A673 (cell line): ENCODE measurements at regions not wholly inside any gene's neighbourhood (a gene's known extent, or its start where the extent isn't known, plus 50 kb on each side); places are given as distances from the start of the nearest gene placed in this dataset.

ENCODE experiments used
- BruUV-seq: library from RNA; stranded (reverse); fragments of 400-500 nt; replicated peaks from 2 replicates; lab custom pipeline; 2021; lab: Mats Ljungman, UMichigan
- CTCF ChIA-PET: fragments of 300-600 bp; sonication (Branson Sonifier 250); formaldehyde crosslinking; loops from one replicate; lab custom pipeline; 2022; ENCODE audit warnings: antibody characterized with exemption; lab: Charles Lee
- POLR2A ChIA-PET: fragments of 300-600 bp; sonication (Branson Sonifier 250); formaldehyde crosslinking; loops from one replicate; lab custom pipeline; 2022; ENCODE audit warnings: antibody characterized with exemption; ENCODE audit not compliant: low non-redundant PET; lab: Charles Lee
- DNase-seq: peaks from one replicate; pipeline ENCODE4 v3.0.0-alpha.2; 2015; ENCODE audit warnings: low spot score
- H3K27ac ChIP-seq: fragments of 200-600 bp; sonication (generic); 2 replicates; pipeline ENCODE4 v1.5.1; 2016; ENCODE audit warnings: mixed run types, low read depth, mild to moderate bottlenecking, mixed read lengths, antibody characterized with exemption, low read length; ENCODE audit not compliant: poor library complexity, severe bottlenecking
- H3K27me3 ChIP-seq: fragments of 200-600 bp; sonication (generic); replicated peaks from 2 replicates; pipeline ENCODE4 v1.6.1; 2017; ENCODE audit warnings: mixed run types, low read depth, mild to moderate bottlenecking, mixed read lengths, antibody characterized with exemption, low read length; ENCODE audit not compliant: insufficient read depth, poor library complexity
- H3K36me3 ChIP-seq: fragments of 200-600 bp; sonication (generic); 2 replicates; pipeline ENCODE4 v1.6.1; 2016; ENCODE audit warnings: mixed run types, mild to moderate bottlenecking, mixed read lengths, antibody characterized with exemption, low read length; ENCODE audit not compliant: insufficient read depth, poor library complexity, severe bottlenecking
- H3K4me1 ChIP-seq: fragments of 200-600 bp; sonication (generic); 2 replicates; pipeline ENCODE4 v1.6.1; 2017; ENCODE audit warnings: mixed run types, mild to moderate bottlenecking, mixed read lengths, antibody characterized with exemption, low read length; ENCODE audit not compliant: insufficient read depth, poor library complexity, severe bottlenecking
- H3K4me3 ChIP-seq: fragments of 200-600 bp; sonication (generic); 2 replicates; pipeline ENCODE4 v1.5.1; 2016; ENCODE audit warnings: low read depth, mixed run types, mild to moderate bottlenecking, mixed read lengths, low read length; ENCODE audit not compliant: poor library complexity, severe bottlenecking
- H3K9me3 ChIP-seq: fragments of 200-600 bp; sonication (generic); 2 replicates; pipeline ENCODE4 v1.6.1; 2016; ENCODE audit warnings: mixed run types, low read depth, mild to moderate bottlenecking, mixed read lengths, antibody characterized with exemption, low read length; ENCODE audit not compliant: poor library complexity, severe bottlenecking
- EZH2 ChIP-seq: fragments of 200-600 bp; sonication (generic); IDR thresholded peaks from 2 replicates; pipeline ENCODE4 v1.6.1; 2017; ENCODE audit warnings: borderline replicate concordance, low read depth, mild to moderate bottlenecking, mixed read lengths, antibody characterized with exemption, low read length; ENCODE audit not compliant: poor library complexity, severe bottlenecking
- intact Hi-C: fragments of 100-400 bp; cut with micrococcal nuclease; formaldehyde crosslinking; loops from one replicate; pipeline ENCODE4 v1.10.0; 2022; ENCODE audit not compliant: unreplicated experiment
- TF ChIP-seq, protein P1 (sequence below): fragments of 300-800, 200-600 bp; sonication (generic); conservative IDR thresholded peaks from 2 replicates; pipeline ENCODE4 v1.5.1; 2017; ENCODE audit warnings: low read depth, mild to moderate bottlenecking, antibody characterized with exemption, low read length, moderate library complexity, mixed read lengths

DNA sequence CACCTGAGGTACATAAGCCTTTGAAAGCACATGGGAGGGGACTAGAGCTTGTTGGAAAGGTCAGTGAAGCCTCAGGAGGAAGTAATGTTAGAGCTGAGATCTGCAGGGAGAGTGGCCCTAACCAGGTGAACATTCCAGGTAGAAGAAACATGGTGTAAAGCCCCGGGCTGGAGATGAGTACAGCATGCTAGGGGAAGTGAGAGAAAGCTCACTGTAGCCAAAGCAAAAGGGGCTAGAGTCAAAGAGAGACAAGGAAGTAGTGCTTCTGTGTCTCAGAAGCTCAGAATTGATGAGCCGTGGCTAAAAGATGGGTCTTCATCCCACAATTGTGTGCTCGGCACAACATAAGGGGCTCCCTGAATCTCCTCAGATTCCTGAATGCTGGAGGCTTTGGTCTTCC is 481.8 kb downstream of the XYLT1 start:
- POLR2A ChIA-PET, result no interaction called here
- no TSS peak for BruUV-seq
- H3K36me3 ChIP-seq, result no peaks in the 10 kb centered on the region

DNA sequence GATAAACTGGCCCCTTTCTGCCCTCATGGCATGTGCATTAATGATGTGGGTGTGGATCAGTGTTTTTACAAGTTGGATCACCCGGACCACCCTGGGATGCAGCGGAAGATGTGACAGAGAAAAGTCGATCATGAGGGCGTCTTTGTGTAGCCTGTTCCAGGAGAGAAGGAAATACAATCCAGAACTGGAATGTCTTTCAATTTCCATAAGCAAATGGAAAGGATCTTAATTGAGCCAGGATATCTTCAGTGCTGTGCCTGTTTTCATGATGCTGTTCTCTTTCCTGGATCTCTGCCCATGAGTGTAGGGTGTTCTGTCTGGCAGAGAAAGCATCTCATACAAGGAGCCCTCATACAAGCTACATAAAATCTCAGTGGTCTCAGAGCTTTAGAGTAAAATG is 481.4 kb downstream of the XYLT1 start:
- Histone ChIP-seq H3K36me3 (no peaks in the 10 kb centered on the region), H3K27me3 (no peaks in the 10 kb centered on the region), H3K4me1 (no peaks in the 10 kb centered on the region), H3K9me3 (no peaks in the 10 kb centered on the region), H3K27ac (no peak overlapping the region), H3K4me3 (no peak overlapping the region)
- BruUV-seq, result no TSS peak
- no peak for DNase-seq
- ChIA-PET CTCF (no interaction called here), POLR2A (no interaction called here)
- TF ChIP-seq, protein P1, sequence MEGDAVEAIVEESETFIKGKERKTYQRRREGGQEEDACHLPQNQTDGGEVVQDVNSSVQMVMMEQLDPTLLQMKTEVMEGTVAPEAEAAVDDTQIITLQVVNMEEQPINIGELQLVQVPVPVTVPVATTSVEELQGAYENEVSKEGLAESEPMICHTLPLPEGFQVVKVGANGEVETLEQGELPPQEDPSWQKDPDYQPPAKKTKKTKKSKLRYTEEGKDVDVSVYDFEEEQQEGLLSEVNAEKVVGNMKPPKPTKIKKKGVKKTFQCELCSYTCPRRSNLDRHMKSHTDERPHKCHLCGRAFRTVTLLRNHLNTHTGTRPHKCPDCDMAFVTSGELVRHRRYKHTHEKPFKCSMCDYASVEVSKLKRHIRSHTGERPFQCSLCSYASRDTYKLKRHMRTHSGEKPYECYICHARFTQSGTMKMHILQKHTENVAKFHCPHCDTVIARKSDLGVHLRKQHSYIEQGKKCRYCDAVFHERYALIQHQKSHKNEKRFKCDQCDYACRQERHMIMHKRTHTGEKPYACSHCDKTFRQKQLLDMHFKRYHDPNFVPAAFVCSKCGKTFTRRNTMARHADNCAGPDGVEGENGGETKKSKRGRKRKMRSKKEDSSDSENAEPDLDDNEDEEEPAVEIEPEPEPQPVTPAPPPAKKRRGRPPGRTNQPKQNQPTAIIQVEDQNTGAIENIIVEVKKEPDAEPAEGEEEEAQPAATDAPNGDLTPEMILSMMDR, result no peak
- TF ChIP-seq EZH2, result no peak
- intact Hi-C loops, result no loop called here

More for the DNA sequence above, 481.8 kb downstream of the XYLT1 start:
- CTCF ChIA-PET, result no interaction called here
- no peak overlapping the region for H3K4me3 ChIP-seq
- no peak for DNase-seq
- no peaks in the 10 kb centered on the region for H3K4me1 ChIP-seq
- TF ChIP-seq EZH2, result no peak
- TF ChIP-seq, protein P1, result no peak
- H3K27me3 ChIP-seq, result no peaks in the 10 kb centered on the region
- intact Hi-C loops, result no loop called here
- no peaks in the 10 kb centered on the region for H3K9me3 ChIP-seq
- H3K27ac ChIP-seq, result no peak overlapping the region

DNA sequence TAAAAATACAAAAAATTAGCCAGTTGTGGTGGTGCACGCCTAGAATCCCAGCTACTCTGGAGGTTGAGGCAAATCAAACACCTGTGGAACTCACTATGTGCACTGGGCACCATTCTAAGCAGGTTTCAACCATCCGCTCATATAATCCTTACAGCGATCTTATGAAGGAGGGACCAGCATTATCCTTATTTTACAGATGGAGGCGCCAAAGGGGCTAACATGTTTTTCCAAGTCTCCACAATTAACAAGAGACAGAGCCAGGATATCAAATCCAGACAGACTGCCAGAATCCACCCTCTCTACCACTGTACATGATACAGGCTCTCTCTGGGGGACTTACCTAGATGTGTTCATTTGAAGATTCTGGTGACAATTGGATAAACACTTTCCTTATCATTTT is 479.0 kb downstream of the XYLT1 start:
- no peaks in the 10 kb centered on the region for H3K9me3 ChIP-seq
- no peaks in the 10 kb centered on the region for H3K36me3 ChIP-seq
- ChIA-PET POLR2A (no interaction called here), CTCF (no interaction called here)
- H3K27me3 ChIP-seq, result no peaks in the 10 kb centered on the region
- BruUV-seq, result no TSS peak
- no peak for DNase-seq
- H3K4me3 ChIP-seq, result no peak overlapping the region
- intact Hi-C loops, result no loop called here
- H3K4me1 ChIP-seq, result no peaks in the 10 kb centered on the region
- no peak overlapping the region for H3K27ac ChIP-seq
- TF ChIP-seq, protein P1, result no peak
- TF ChIP-seq EZH2, result no peak
